ENCODE measurements at regions not wholly inside any gene's neighbourhood (a gene's known extent, or its start where the extent isn't known, plus 50 kb on each side); places are given as distances from the start of the nearest gene placed in this dataset.

GRCh38 chr4:111174331-111174730, 551.5 kb upstream of the PITX2 start:
- Histone ChIP-seq H3K27ac (ENCODE audit: low read depth, low read length) (no peak overlapping the region), H3K9ac (ENCODE audit: low read depth in 1 of 3, low read length in 3 of 3) (no peak overlapping the region), H3K4me3 (ENCODE audit: low read length in 3 of 3) (no peak overlapping the region), H3K4me1 (ENCODE audit: control insufficient read depth in 3 of 3, insufficient read depth in 3 of 3, low read length in 3 of 3) (no peaks in the 10 kb centered on the region), H3K36me3 (ENCODE audit: control insufficient read depth in 3 of 3, insufficient read depth in 3 of 3, low read length in 3 of 3) (no peaks in the 10 kb centered on the region), H3K27me3 (ENCODE audit: control insufficient read depth in 3 of 3, insufficient read depth in 3 of 3, low read length in 3 of 3) (no peaks in the 10 kb centered on the region), H3K9me3 (ENCODE audit: control insufficient read depth in 3 of 3, low read length in 3 of 3) (no peaks in the 10 kb centered on the region)

GRCh38 chr4:111178231-111178630, 555.4 kb upstream of the PITX2 start:
- Histone ChIP-seq H3K36me3 (ENCODE audit: control insufficient read depth in 3 of 3, insufficient read depth in 3 of 3, low read length in 3 of 3) (no peaks in the 10 kb centered on the region), H3K4me3 (ENCODE audit: low read length in 3 of 3) (no peak overlapping the region), H3K27ac (ENCODE audit: low read depth, low read length) (no peak overlapping the region), H3K4me1 (ENCODE audit: control insufficient read depth in 3 of 3, insufficient read depth in 3 of 3, low read length in 3 of 3) (no peaks in the 10 kb centered on the region), H3K27me3 (ENCODE audit: control insufficient read depth in 3 of 3, insufficient read depth in 3 of 3, low read length in 3 of 3) (no peaks in the 10 kb centered on the region), H3K9me3 (ENCODE audit: control insufficient read depth in 3 of 3, low read length in 3 of 3) (no peaks in the 10 kb centered on the region), H3K9ac (ENCODE audit: low read depth in 1 of 3, low read length in 3 of 3) (no peak overlapping the region)

DNA sequence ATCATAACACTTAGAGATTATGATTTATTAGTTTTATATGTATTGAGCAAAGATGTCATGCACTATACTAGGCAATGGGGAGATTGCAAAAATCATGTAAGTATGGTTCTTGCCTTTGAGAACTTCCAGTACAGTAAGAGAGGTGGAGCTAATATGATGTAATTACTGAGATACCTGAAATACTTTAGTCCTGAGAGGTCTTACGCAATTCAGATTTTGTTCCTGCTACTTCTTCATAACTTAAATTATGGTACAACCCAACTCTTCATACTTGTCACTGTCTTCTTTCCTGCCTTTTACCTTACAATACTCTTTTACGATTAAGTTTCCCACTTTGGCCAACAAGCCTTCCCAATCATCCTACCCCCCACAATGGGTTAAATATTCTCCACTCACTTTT, 564.2 kb upstream of the PITX2 start:
- Histone ChIP-seq H3K36me3 (ENCODE audit: control insufficient read depth in 3 of 3, insufficient read depth in 3 of 3, low read length in 3 of 3) (no peaks in the 10 kb centered on the region), H3K4me3 (ENCODE audit: low read length in 3 of 3) (no peak overlapping the region), H3K9ac (ENCODE audit: low read depth in 1 of 3, low read length in 3 of 3) (no peak overlapping the region), H3K4me1 (ENCODE audit: control insufficient read depth in 3 of 3, insufficient read depth in 3 of 3, low read length in 3 of 3) (no peaks in the 10 kb centered on the region), H3K27ac (ENCODE audit: low read depth, low read length) (no peak overlapping the region), H3K9me3 (ENCODE audit: control insufficient read depth in 3 of 3, low read length in 3 of 3) (no peaks in the 10 kb centered on the region), H3K27me3 (ENCODE audit: control insufficient read depth in 3 of 3, insufficient read depth in 3 of 3, low read length in 3 of 3) (no peaks in the 10 kb centered on the region)

DNA sequence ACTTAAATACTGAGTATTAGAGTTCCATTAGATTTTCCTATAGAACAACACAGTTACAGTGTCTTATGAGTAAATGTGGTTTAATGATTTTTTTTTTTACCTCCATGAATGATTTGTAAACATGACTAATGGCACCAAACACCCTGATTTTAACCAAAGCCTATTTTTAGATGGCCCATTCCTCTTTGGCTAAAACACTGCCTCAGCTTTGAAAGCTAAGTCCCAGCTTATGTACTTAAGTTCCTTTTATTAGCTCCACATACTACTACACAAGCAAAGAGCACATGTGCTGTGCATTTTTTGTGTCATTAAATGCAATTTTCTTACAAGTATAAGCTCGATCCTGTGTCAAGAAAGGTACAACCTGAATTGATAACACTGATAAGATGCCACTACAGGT, 575.6 kb upstream of the PITX2 start:
- H3K9ac ChIP-seq (ENCODE audit: low read depth in 1 of 3, low read length in 3 of 3): no peak overlapping the region
- no peaks in the 10 kb centered on the region for H3K27me3 ChIP-seq (ENCODE audit: control insufficient read depth in 3 of 3, insufficient read depth in 3 of 3, low read length in 3 of 3)
- H3K27ac ChIP-seq (ENCODE audit: low read depth, low read length): no peak overlapping the region
- H3K4me1 ChIP-seq (ENCODE audit: control insufficient read depth in 3 of 3, insufficient read depth in 3 of 3, low read length in 3 of 3): no peaks in the 10 kb centered on the region
- H3K36me3 ChIP-seq (ENCODE audit: control insufficient read depth in 3 of 3, insufficient read depth in 3 of 3, low read length in 3 of 3): no peaks in the 10 kb centered on the region
- no peak overlapping the region for H3K4me3 ChIP-seq (ENCODE audit: low read length in 3 of 3)
- no peaks in the 10 kb centered on the region for H3K9me3 ChIP-seq (ENCODE audit: control insufficient read depth in 3 of 3, low read length in 3 of 3)

DNA sequence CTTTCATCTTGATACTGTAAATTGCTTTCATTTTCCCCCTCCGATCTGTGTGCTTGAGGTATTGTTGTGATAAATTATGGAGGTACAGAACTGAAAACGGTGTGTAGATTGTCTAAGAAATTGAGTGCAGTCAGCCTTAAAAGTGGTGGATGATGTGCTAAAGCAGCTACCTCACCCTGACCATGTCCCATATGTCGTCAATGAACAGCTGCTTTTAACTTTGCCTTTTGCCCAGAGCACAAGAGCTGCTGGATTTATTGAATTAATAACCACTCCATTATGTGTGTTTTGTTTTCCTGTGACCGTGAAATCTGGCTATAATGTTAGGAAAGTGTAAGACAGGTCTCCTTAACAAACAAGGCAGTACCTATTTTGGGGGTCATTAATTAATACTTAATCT, 581.9 kb upstream of the PITX2 start:
- no peaks in the 10 kb centered on the region for H3K4me1 ChIP-seq (ENCODE audit: control insufficient read depth in 3 of 3, insufficient read depth in 3 of 3, low read length in 3 of 3)
- H3K4me3 ChIP-seq (ENCODE audit: low read length in 3 of 3): no peak overlapping the region
- H3K27me3 ChIP-seq (ENCODE audit: control insufficient read depth in 3 of 3, insufficient read depth in 3 of 3, low read length in 3 of 3): no peaks in the 10 kb centered on the region
- H3K27ac ChIP-seq (ENCODE audit: low read depth, low read length): no peak overlapping the region
- H3K9me3 ChIP-seq (ENCODE audit: control insufficient read depth in 3 of 3, low read length in 3 of 3): no peaks in the 10 kb centered on the region
- H3K36me3 ChIP-seq (ENCODE audit: control insufficient read depth in 3 of 3, insufficient read depth in 3 of 3, low read length in 3 of 3): no peaks in the 10 kb centered on the region
- no peak overlapping the region for H3K9ac ChIP-seq (ENCODE audit: low read depth in 1 of 3, low read length in 3 of 3)

GRCh38 chr4:111208970-111209369, 586.1 kb upstream of the PITX2 start:
- Histone ChIP-seq H3K27me3 (ENCODE audit: control insufficient read depth in 3 of 3, insufficient read depth in 3 of 3, low read length in 3 of 3) (no peaks in the 10 kb centered on the region), H3K9ac (ENCODE audit: low read depth in 1 of 3, low read length in 3 of 3) (no peak overlapping the region), H3K4me3 (ENCODE audit: low read length in 3 of 3) (no peak overlapping the region), H3K9me3 (ENCODE audit: control insufficient read depth in 3 of 3, low read length in 3 of 3) (no peaks in the 10 kb centered on the region), H3K27ac (ENCODE audit: low read depth, low read length) (no peak overlapping the region), H3K4me1 (ENCODE audit: control insufficient read depth in 3 of 3, insufficient read depth in 3 of 3, low read length in 3 of 3) (no peaks in the 10 kb centered on the region), H3K36me3 (ENCODE audit: control insufficient read depth in 3 of 3, insufficient read depth in 3 of 3, low read length in 3 of 3) (no peaks in the 10 kb centered on the region)

DNA sequence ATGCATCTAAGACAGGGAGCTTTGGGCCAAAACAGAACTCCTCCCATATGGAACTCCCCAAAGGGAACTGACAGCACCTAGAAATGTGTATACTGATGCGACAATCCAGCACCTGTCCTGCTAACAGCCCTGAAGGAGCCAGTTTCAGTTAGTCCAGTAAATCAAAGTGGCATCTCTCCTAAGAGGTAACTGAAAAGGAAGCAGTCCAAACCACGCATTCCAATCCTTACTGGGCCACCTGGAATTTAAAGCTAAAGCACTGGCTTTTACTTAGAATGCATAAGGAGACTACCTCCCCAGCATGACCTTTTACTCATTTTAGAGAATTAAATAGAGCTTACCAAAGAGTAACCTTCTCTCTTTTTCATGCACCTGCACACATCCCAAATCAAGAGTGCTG, 586.8 kb upstream of the PITX2 start:
- no peak overlapping the region for H3K4me3 ChIP-seq (ENCODE audit: low read length in 3 of 3)
- no peaks in the 10 kb centered on the region for H3K27me3 ChIP-seq (ENCODE audit: control insufficient read depth in 3 of 3, insufficient read depth in 3 of 3, low read length in 3 of 3)
- H3K9me3 ChIP-seq (ENCODE audit: control insufficient read depth in 3 of 3, low read length in 3 of 3): no peaks in the 10 kb centered on the region
- no peak overlapping the region for H3K9ac ChIP-seq (ENCODE audit: low read depth in 1 of 3, low read length in 3 of 3)
- no peak overlapping the region for H3K27ac ChIP-seq (ENCODE audit: low read depth, low read length)
- H3K36me3 ChIP-seq (ENCODE audit: control insufficient read depth in 3 of 3, insufficient read depth in 3 of 3, low read length in 3 of 3): no peaks in the 10 kb centered on the region
- peaks cover 0 to under 1% (median 0%) of the 10 kb centered on the region in 3 donors for H3K4me1 ChIP-seq (ENCODE audit: control insufficient read depth in 3 of 3, insufficient read depth in 3 of 3, low read length in 3 of 3)

- no peaks in the 10 kb centered on the region for H3K9me3 ChIP-seq (ENCODE audit: control insufficient read depth in 3 of 3, low read length in 3 of 3)
- H3K36me3 ChIP-seq (ENCODE audit: control insufficient read depth in 3 of 3, insufficient read depth in 3 of 3, low read length in 3 of 3): no peaks in the 10 kb centered on the region
- H3K27ac ChIP-seq (ENCODE audit: low read depth, low read length): no peak overlapping the region
- H3K4me3 ChIP-seq (ENCODE audit: low read length in 3 of 3): no peak overlapping the region
- H3K4me1 ChIP-seq (ENCODE audit: control insufficient read depth in 3 of 3, insufficient read depth in 3 of 3, low read length in 3 of 3): peaks cover 0 to 4% (median 0%) of the 10 kb centered on the region in 3 donors
- no peak overlapping the region for H3K9ac ChIP-seq (ENCODE audit: low read depth in 1 of 3, low read length in 3 of 3)
- H3K27me3 ChIP-seq (ENCODE audit: control insufficient read depth in 3 of 3, insufficient read depth in 3 of 3, low read length in 3 of 3): no peaks in the 10 kb centered on the region
These were observed 587.7 kb upstream of the PITX2 start for GRCh38 chr4:111210595-111210994.

GRCh38 chr4:111213531-111213930, 590.7 kb upstream of the PITX2 start:
- peaks cover 0 to 4% (median 0%) of the 10 kb centered on the region in 3 donors for H3K4me1 ChIP-seq (ENCODE audit: control insufficient read depth in 3 of 3, insufficient read depth in 3 of 3, low read length in 3 of 3)
- H3K4me3 ChIP-seq (ENCODE audit: low read length in 3 of 3): no peak overlapping the region
- no peaks in the 10 kb centered on the region for H3K36me3 ChIP-seq (ENCODE audit: control insufficient read depth in 3 of 3, insufficient read depth in 3 of 3, low read length in 3 of 3)
- no peak overlapping the region for H3K27ac ChIP-seq (ENCODE audit: low read depth, low read length)
- H3K9me3 ChIP-seq (ENCODE audit: control insufficient read depth in 3 of 3, low read length in 3 of 3): no peaks in the 10 kb centered on the region
- H3K27me3 ChIP-seq (ENCODE audit: control insufficient read depth in 3 of 3, insufficient read depth in 3 of 3, low read length in 3 of 3): no peaks in the 10 kb centered on the region
- H3K9ac ChIP-seq (ENCODE audit: low read depth in 1 of 3, low read length in 3 of 3): no peak overlapping the region

GRCh38 chr4:111214371-111214770, 591.5 kb upstream of the PITX2 start:
- no peaks in the 10 kb centered on the region for H3K36me3 ChIP-seq (ENCODE audit: control insufficient read depth in 3 of 3, insufficient read depth in 3 of 3, low read length in 3 of 3)
- no peak overlapping the region for H3K9ac ChIP-seq (ENCODE audit: low read depth in 1 of 3, low read length in 3 of 3)
- no peak overlapping the region for H3K4me3 ChIP-seq (ENCODE audit: low read length in 3 of 3)
- no peaks in the 10 kb centered on the region for H3K27me3 ChIP-seq (ENCODE audit: control insufficient read depth in 3 of 3, insufficient read depth in 3 of 3, low read length in 3 of 3)
- no peak overlapping the region for H3K27ac ChIP-seq (ENCODE audit: low read depth, low read length)
- peaks cover 0 to 4% (median 0%) of the 10 kb centered on the region in 3 donors for H3K4me1 ChIP-seq (ENCODE audit: control insufficient read depth in 3 of 3, insufficient read depth in 3 of 3, low read length in 3 of 3)
- no peaks in the 10 kb centered on the region for H3K9me3 ChIP-seq (ENCODE audit: control insufficient read depth in 3 of 3, low read length in 3 of 3)

DNA sequence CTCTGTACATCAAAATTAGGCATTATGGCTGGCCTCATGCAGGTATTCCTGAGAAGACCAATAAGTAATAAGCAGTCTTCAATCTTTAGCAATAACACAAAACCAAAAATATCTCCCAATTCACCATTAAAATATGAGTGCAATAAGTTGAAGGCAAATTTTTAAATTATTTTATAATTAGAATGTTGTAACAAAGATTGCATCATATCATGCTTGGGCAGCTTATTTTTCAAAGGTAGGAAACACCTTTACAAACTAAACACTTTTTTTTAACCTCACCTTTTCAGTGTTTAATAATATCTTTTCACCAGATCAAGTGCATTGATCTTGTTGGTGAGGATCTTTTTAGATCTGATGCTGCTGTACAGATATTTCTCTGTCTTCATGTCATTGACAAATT, 592.9 kb upstream of the PITX2 start:
- Histone ChIP-seq H3K4me3 (ENCODE audit: low read length in 3 of 3) (no peak overlapping the region), H3K4me1 (ENCODE audit: control insufficient read depth in 3 of 3, insufficient read depth in 3 of 3, low read length in 3 of 3) (peaks cover 0 to 4% (median 0%) of the 10 kb centered on the region in 3 donors), H3K36me3 (ENCODE audit: control insufficient read depth in 3 of 3, insufficient read depth in 3 of 3, low read length in 3 of 3) (no peaks in the 10 kb centered on the region), H3K27ac (ENCODE audit: low read depth, low read length) (no peak overlapping the region), H3K9ac (ENCODE audit: low read depth in 1 of 3, low read length in 3 of 3) (no peak overlapping the region), H3K27me3 (ENCODE audit: control insufficient read depth in 3 of 3, insufficient read depth in 3 of 3, low read length in 3 of 3) (no peaks in the 10 kb centered on the region), H3K9me3 (ENCODE audit: control insufficient read depth in 3 of 3, low read length in 3 of 3) (no peaks in the 10 kb centered on the region)
